HepG2 (cell line): ENCODE measurements at regions not wholly inside any gene's neighbourhood (a gene's known extent, or its start where the extent isn't known, plus 50 kb on each side); places are given as distances from the start of the nearest gene placed in this dataset.

Experiments
- ATAC-seq: fragments of 200-7000 bp; cut with Tn5 transposase; 3 replicates; pipeline ENCODE4 v1.9.1; 2020; ENCODE audit warnings: mild to moderate bottlenecking, moderate library complexity
- BruUV-seq: library from RNA; stranded (reverse); fragments of 400-500 nt; replicated peaks from 2 replicates; lab custom pipeline; 2021; lab: Mats Ljungman, UMichigan
- CTCF ChIA-PET: fragments of 300-600 bp; formaldehyde crosslinking; extraction: SDS; loops from one replicate; lab custom pipeline; 2021; ENCODE audit warnings: low total read pairs, inconsistent platforms, low intra/inter-chr PET ratio; lab: Yijun Ruan, JAX
- POLR2A ChIA-PET: fragments of 350-600 bp; sonication (Branson Sonifier 250); formaldehyde crosslinking; loops from one replicate; lab custom pipeline; 2020; ENCODE audit warnings: antibody characterized with exemption, inconsistent platforms; lab: Yijun Ruan, JAX
- DNase-seq: peaks from one replicate; pipeline ENCODE4 v3.0.0-alpha.2; 2015; ENCODE audit warnings: low spot score
- FAIRE-seq: peaks from 3 replicates; lab custom pipeline; 2011; peaks lifted over from hg19 to GRCh38; lab: Jason Lieb, UNC
- H2AFZ ChIP-seq: one replicate; pipeline ENCODE4 v1.6.1; 2011; ENCODE audit warnings: low read length, inconsistent platforms
- H3K27ac ChIP-seq: fragments of 300-600 bp; 3 replicates; pipeline ENCODE4 v1.8.0; 2011; ENCODE audit warnings: mixed run types, mild to moderate bottlenecking, mixed read lengths, low read length, inconsistent platforms; ENCODE audit not compliant: insufficient read depth; ENCODE audit errors: extremely low read length
- H3K27me3 ChIP-seq, 2 experiments: fragments of 200-600 bp in 1 of 2; 2 replicates in 1 of 2; 3 replicates in 1 of 2; pipeline versions ENCODE4 v1.6.0 to v1.8.0; 2011; ENCODE audit warnings: low read length in 2 of 2, mild to moderate bottlenecking in 2 of 2, moderate library complexity in 2 of 2, inconsistent platforms in 1 of 2; ENCODE audit not compliant: insufficient read depth in 2 of 2, control insufficient read depth in 1 of 2
- H3K36me3 ChIP-seq, 2 experiments: fragments of 200-600 bp in 1 of 2; replicated peaks in 1 of 2; 2 replicates in 1 of 2; 3 replicates in 1 of 2; pipeline versions ENCODE4 v1.5.1 to v1.8.0; 2011; ENCODE audit warnings: low read length in 2 of 2, inconsistent platforms in 1 of 2; ENCODE audit not compliant: insufficient read depth in 2 of 2, control insufficient read depth in 1 of 2
- H3K4me1 ChIP-seq: 2 replicates; pipeline ENCODE4 v1.5.1; 2012; ENCODE audit warnings: low read length, inconsistent platforms; ENCODE audit not compliant: insufficient read depth
- H3K4me2 ChIP-seq: 2 replicates; pipeline ENCODE4 v1.6.0; 2011; ENCODE audit warnings: low read depth, low read length, inconsistent platforms
- H3K4me3 ChIP-seq, 3 experiments: fragments of 200-600 bp in 1 of 3; sonication (generic), shearing (Covaris generic) in 1 of 3; replicated peaks in 1 of 3; 2 replicates each; pipeline ENCODE4 v1.5.1; 2011 to 2016; ENCODE audit warnings: low read length in 3 of 3, inconsistent platforms in 2 of 3, low read depth in 2 of 3, mild to moderate bottlenecking in 2 of 3, control low read depth in 1 of 3, mixed read lengths in 1 of 3; ENCODE audit not compliant: insufficient read depth in 1 of 3
- H3K79me2 ChIP-seq: one replicate; pipeline ENCODE4 v1.6.1; 2011; ENCODE audit warnings: low read length, inconsistent platforms; ENCODE audit not compliant: insufficient read depth
- H3K9ac ChIP-seq: 2 replicates; pipeline ENCODE4 v1.6.0; 2011; ENCODE audit warnings: mild to moderate bottlenecking, low read depth, low read length, inconsistent platforms; ENCODE audit not compliant: insufficient read depth
- H3K9me3 ChIP-seq: 2 replicates; pipeline ENCODE4 v1.5.1; 2012; ENCODE audit warnings: mild to moderate bottlenecking, low read length
- H4K20me1 ChIP-seq: 2 replicates; pipeline ENCODE4 v1.6.0; 2011; ENCODE audit warnings: inconsistent platforms, mild to moderate bottlenecking, low read length, moderate library complexity; ENCODE audit not compliant: insufficient read depth
- ELF1 ChIP-seq: sonication (generic); formaldehyde crosslinking; IDR thresholded peaks from 2 replicates; pipeline ENCODE4 v1.4.0; 2020; ENCODE audit warnings: missing genetic modification reagents
- GFI1 ChIP-seq: sonication (generic); formaldehyde crosslinking; IDR thresholded peaks from 2 replicates; pipeline ENCODE4 v1.5.0; 2020; ENCODE audit warnings: missing genetic modification reagents, mild to moderate bottlenecking, borderline replicate concordance
- HOXA9 ChIP-seq: sonication (generic); formaldehyde crosslinking; IDR thresholded peaks from 2 replicates; pipeline ENCODE4 v1.8.1; 2022; ENCODE audit warnings: missing genetic modification reagents, mild to moderate bottlenecking, moderate library complexity, borderline replicate concordance
- KIAA2018 ChIP-seq: sonication (generic); formaldehyde crosslinking; IDR thresholded peaks from 2 replicates; pipeline ENCODE4 v1.5.0; 2020; ENCODE audit warnings: mild to moderate bottlenecking, missing genetic modification reagents, borderline replicate concordance
- MIXL1 ChIP-seq: IDR thresholded peaks from 2 replicates; pipeline ENCODE4 v1.6.1; 2016
- TEAD2 ChIP-seq: sonication (generic); formaldehyde crosslinking; IDR thresholded peaks from 2 replicates; pipeline ENCODE4 v1.9.0; 2021; ENCODE audit warnings: missing genetic modification reagents
- ZNF549 ChIP-seq: sonication (generic); formaldehyde crosslinking; IDR thresholded peaks from 2 replicates; pipeline ENCODE4 v1.5.0; 2020; ENCODE audit warnings: missing genetic modification reagents
- ZNF660 ChIP-seq: sonication (generic); formaldehyde crosslinking; IDR thresholded peaks from 2 replicates; pipeline ENCODE4 v1.5.1; 2020; ENCODE audit warnings: mild to moderate bottlenecking, low read depth, missing genetic modification reagents, borderline replicate concordance
- WGBS: methylation state at CpG from one replicate; pipeline ENCODE4 v1.1.6; 2017; ENCODE audit warnings: low lambda C conversion rate; 5-methylcytosine and 5-hydroxymethylcytosine counted together
- in situ Hi-C: cut with HindIII; loops from 2 replicates; pipeline ENCODE4 v1.10.0; 2017; ENCODE audit warnings: low pct_unique_long_range_greater_than_20kb; ENCODE audit not compliant: extremely low pct_ligation_motif_present
- intact Hi-C: fragments of 100-400 bp; cut with micrococcal nuclease; formaldehyde crosslinking; loops from one replicate; pipeline ENCODE4 v1.10.0; 2022; ENCODE audit not compliant: unreplicated experiment

GRCh38 chr13:29683041-29683440 is 87.6 kb upstream of the SLC7A1 start:
- in situ Hi-C loops (no loop called here), intact Hi-C loops (no loop called here)
- Histone ChIP-seq H3K4me1 (no peaks in the 10 kb centered on the region), H3K9ac (no peak overlapping the region), H3K9me3 (no peaks in the 10 kb centered on the region), H3K27ac (no peak overlapping the region), H3K36me3 (no peaks in the 10 kb centered on the region), H4K20me1 (no peaks in the 10 kb centered on the region), H3K4me3 (no peak overlapping the region), H2AFZ (no peak overlapping the region), H3K79me2 (no peaks in the 10 kb centered on the region), H3K27me3 (peaks cover 0 to 28% of the 10 kb centered on the region in 2 experiments; a peak in 3 of 5 replicates), H3K4me2 (no peak overlapping the region)
- FAIRE-seq (no peak), ATAC-seq (no peak), DNase-seq (no peak)
- 0% methylated on average over 4 of the region's 4 CpGs for WGBS
- CTCF ChIA-PET = no interaction called here
- TF ChIP-seq ZNF549 (no peak), TEAD2 (no peak), ELF1 (no peak), HOXA9 (CRISPR knock-in tag) (no peak), ZNF660 (CRISPR knock-in tag) (no peak), MIXL1 (CRISPR knock-in tag) (no peak), GFI1 (no peak), KIAA2018 (CRISPR knock-in tag) (no peak)
- no TSS peak for BruUV-seq
- POLR2A ChIA-PET = no interaction called here
